ENCODE measurements at regions not wholly inside any gene's neighbourhood (a gene's known extent, or its start where the extent isn't known, plus 50 kb on each side); places are given as distances from the start of the nearest gene placed in this dataset.
"Not testable (repeated sequence)": the region's sequence is repeated elsewhere in the genome, so short reads cannot be mapped to it uniquely, and the experiment has no call there.

DNA sequence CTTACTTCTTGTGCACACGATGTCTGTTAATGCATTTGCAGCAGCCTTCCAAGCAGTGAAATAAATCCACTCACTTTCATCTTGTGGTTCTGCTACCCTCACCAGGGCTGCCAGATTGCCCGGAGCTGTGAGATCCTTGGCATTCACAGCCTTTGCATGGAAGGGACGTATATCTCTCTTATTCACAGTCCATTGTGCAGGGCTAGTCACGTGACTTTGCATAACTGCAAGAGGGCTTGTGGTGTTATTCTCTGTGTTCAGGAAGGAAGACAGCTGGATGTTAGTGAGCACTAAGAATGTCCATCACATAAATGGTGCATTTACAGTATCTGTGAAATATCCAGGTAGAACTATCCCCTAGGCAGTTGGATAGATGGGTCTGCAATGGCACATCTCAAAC lies 96.5 kb upstream of the BEND4 start:
- no peak for TF ChIP-seq CTCF (conservative IDR thresholded peaks at IDR 0.05; ENCODE audit: low read depth, low read length)
- no peak overlapping the region for H3K4me3 ChIP-seq (ENCODE audit: low read length)
- no peak for DNase-seq (ENCODE audit: low read depth)

- DNase-seq (ENCODE audit: low read depth): no peak
- no peak overlapping the region for H3K4me3 ChIP-seq (ENCODE audit: low read length)
- TF ChIP-seq CTCF (conservative IDR thresholded peaks at IDR 0.05; ENCODE audit: low read depth, low read length): no peak
Measured at GRCh38 chr4:42252315-42252714, 99.9 kb upstream of the BEND4 start.

DNA sequence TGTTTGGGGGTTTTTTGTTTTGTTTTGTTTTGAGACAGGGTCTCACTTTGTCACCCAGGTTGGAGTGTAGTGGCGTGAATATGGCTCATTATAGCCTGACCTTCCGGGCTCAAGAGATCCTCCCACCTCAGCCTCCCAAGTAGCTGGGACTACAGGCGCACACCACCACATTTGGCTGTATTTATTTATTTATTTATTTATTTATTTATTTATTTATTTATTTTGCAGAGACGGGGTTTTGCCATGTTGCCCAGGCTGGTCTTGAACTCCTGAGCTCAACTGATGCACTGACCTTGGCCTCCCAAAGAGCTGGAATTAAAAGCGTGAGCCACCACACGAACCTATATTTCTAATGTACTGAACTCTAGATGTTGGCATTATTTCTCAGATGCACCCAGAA lies 105.2 kb upstream of the BEND4 start:
- not testable (repeated sequence) for H3K4me3 ChIP-seq (ENCODE audit: low read length)

DNA sequence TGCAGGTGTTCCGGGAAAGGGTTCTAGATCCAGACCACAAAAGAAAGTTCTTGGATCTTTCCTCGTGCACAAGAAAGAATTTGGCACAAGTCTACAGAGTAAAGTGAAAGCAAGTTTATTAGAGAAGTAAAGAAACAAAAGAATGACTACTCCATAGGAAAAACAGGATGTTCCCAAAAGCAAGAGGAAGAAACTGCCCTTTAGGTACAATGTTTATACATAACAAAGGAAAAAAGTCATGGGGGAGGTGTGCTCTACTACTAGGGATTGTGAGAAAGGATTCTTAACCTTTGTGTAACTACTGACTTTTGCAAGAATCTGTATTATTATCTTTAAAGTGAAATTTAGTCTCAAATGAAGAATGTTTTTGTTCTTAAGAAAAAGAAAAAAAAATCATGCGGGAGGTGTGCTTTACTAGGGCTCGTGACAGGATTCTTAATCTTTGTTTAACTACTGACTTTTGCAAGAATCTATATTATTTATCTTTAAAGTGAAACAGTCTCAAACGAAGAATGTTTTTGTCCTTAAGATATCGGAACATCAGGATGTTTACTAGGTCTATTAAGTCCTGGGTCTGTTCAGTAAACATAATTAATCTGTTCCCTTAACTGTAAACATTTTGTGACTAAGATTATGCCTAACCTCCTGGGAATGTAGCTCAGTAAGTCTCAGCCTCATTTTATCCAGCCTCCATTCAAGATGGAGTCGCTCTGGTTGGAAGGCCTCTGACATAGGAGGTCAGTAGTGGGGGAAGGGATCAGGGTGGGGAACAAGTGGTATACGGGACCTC lies 110.4 kb upstream of the BEND4 start:
- H3K4me3 ChIP-seq (ENCODE audit: low read length): no peak overlapping the region

More for the DNA sequence above, 105.2 kb upstream of the BEND4 start:
- not testable (repeated sequence) for DNase-seq (ENCODE audit: low read depth)

GRCh38 chr4:42265782-42266602 lies 113.5 kb upstream of the BEND4 start:
- no peak for DNase-seq (ENCODE audit: low read depth)
- no peak for TF ChIP-seq CTCF (conservative IDR thresholded peaks at IDR 0.05; ENCODE audit: low read depth, low read length)
- no peak overlapping the region for H3K4me3 ChIP-seq (ENCODE audit: low read length)

More for the DNA sequence above, 110.4 kb upstream of the BEND4 start:
- no peak for DNase-seq (ENCODE audit: low read depth)
- TF ChIP-seq CTCF (conservative IDR thresholded peaks at IDR 0.05; ENCODE audit: low read depth, low read length): no peak

GRCh38 chr4:42267724-42268123 lies 115.3 kb upstream of the BEND4 start:
- H3K4me3 ChIP-seq (ENCODE audit: low read length): no peak overlapping the region
- TF ChIP-seq CTCF (conservative IDR thresholded peaks at IDR 0.05; ENCODE audit: low read depth, low read length): no peak
- DNase-seq (ENCODE audit: low read depth): no peak

DNA sequence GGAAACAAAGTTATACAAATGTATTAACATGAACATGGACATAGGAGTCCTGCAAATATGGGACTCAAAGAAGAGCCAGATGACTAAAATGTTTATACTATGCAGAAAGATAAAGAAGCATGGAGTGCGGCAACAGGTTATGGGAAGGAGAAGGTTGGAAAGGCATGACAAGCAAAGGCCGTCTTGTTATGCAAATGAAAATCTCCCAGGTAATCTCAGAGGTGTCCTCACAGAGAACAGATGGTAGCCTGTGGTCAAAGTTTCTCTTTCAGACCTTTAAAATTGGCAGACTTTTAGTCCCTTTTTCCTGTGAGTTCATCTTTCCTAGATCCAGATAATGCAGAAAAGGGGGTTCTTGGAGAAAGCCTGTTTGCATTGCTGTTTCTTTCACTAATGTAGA lies 116.4 kb upstream of the BEND4 start:
- no peak overlapping the region for H3K4me3 ChIP-seq (ENCODE audit: low read length)
- DNase-seq (ENCODE audit: low read depth): no peak
- TF ChIP-seq CTCF (conservative IDR thresholded peaks at IDR 0.05; ENCODE audit: low read depth, low read length): no peak

Measured in retinal pigment epithelial cell (primary cell).